IMR-90 (cell line): ENCODE measurements at regions not wholly inside any gene's neighbourhood (a gene's known extent, or its start where the extent isn't known, plus 50 kb on each side); places are given as distances from the start of the nearest gene placed in this dataset.

Experiments used
- ATAC-seq: fragments of 200-7000 bp; cut with Tn5 transposase; 2 replicates; pipeline ENCODE4 v1.9.1; 2020; ENCODE audit warnings: low read depth, mild to moderate bottlenecking, moderate library complexity
- BruUV-seq: library from RNA; stranded (reverse); fragments of 400-500 nt; replicated peaks from 2 replicates; lab custom pipeline; 2021; lab: Mats Ljungman, UMichigan
- CTCF ChIA-PET: fragments of 300-600 bp; formaldehyde crosslinking; extraction: SDS; loops from one replicate; lab custom pipeline; 2021; ENCODE audit warnings: antibody characterized with exemption; lab: Yijun Ruan, JAX
- POLR2A ChIA-PET: fragments of 300-600 bp; sonication (Branson Sonifier 250); formaldehyde crosslinking; loops from one replicate; lab custom pipeline; 2022; ENCODE audit warnings: antibody characterized with exemption; ENCODE audit not compliant: unreplicated experiment; lab: Charles Lee
- DNase-seq: peaks from one replicate; pipeline ENCODE4 v3.0.0; 2013
- H2AFZ ChIP-seq: replicated peaks from 2 replicates; pipeline ENCODE3; 2013; ENCODE audit warnings: low read length, mild to moderate bottlenecking; ENCODE audit not compliant: poor library complexity
- H2AK5ac ChIP-seq: 2 replicates; pipeline ENCODE4 v1.6.1; 2013; ENCODE audit warnings: low read depth, low read length, inconsistent platforms
- H2AK9ac ChIP-seq: replicated peaks from 2 replicates; pipeline ENCODE3; 2013; ENCODE audit warnings: mild to moderate bottlenecking, low read depth, low read length, moderate library complexity; ENCODE audit not compliant: poor library complexity
- H2BK120ac ChIP-seq: 2 replicates; pipeline ENCODE4 v1.6.1; 2013; ENCODE audit warnings: low read depth, low read length, inconsistent platforms
- H2BK15ac ChIP-seq: 3 replicates; pipeline ENCODE4 v1.6.1; 2013; ENCODE audit warnings: low read depth, low read length, inconsistent platforms
- H2BK20ac ChIP-seq: 2 replicates; pipeline ENCODE4 v1.6.1; 2013; ENCODE audit warnings: low read depth, mild to moderate bottlenecking, inconsistent platforms, low read length, moderate library complexity
- H2BK5ac ChIP-seq: 2 replicates; pipeline ENCODE4 v1.6.1; 2013; ENCODE audit warnings: mild to moderate bottlenecking, low read depth, low read length, inconsistent platforms; ENCODE audit not compliant: poor library complexity, severe bottlenecking
- H3K14ac ChIP-seq: replicated peaks from 2 replicates; pipeline ENCODE4 v1.6.1; 2013; ENCODE audit warnings: low read depth, low read length, inconsistent platforms
- H3K18ac ChIP-seq: 2 replicates; pipeline ENCODE4 v1.6.1; 2013; ENCODE audit warnings: low read depth, low read length, control low read depth
- H3K23ac ChIP-seq: 2 replicates; pipeline ENCODE4 v1.6.1; 2013; ENCODE audit warnings: low read depth, low read length, inconsistent platforms
- H3K27ac ChIP-seq: 2 replicates; pipeline ENCODE4 v1.5.1; 2013; ENCODE audit warnings: mild to moderate bottlenecking, control low read depth, low read length; ENCODE audit not compliant: insufficient read depth
- H3K27me3 ChIP-seq: 2 replicates; pipeline ENCODE4 v1.6.1; 2013; ENCODE audit warnings: low read length; ENCODE audit not compliant: control insufficient read depth, insufficient read depth
- H3K36me3 ChIP-seq: 2 replicates; pipeline ENCODE4 v1.6.1; 2013; ENCODE audit warnings: low read length, mixed read lengths; ENCODE audit not compliant: control insufficient read depth, insufficient read depth
- H3K4ac ChIP-seq: 2 replicates; pipeline ENCODE4 v1.6.1; 2013; ENCODE audit warnings: low read depth, low read length, inconsistent platforms
- H3K4me1 ChIP-seq: 2 replicates; pipeline ENCODE4 v1.6.1; 2013; ENCODE audit warnings: low read length, mixed read lengths; ENCODE audit not compliant: control insufficient read depth, insufficient read depth
- H3K4me2 ChIP-seq: 2 replicates; pipeline ENCODE4 v1.6.1; 2013; ENCODE audit warnings: low read depth, mild to moderate bottlenecking, control low read depth, low read length, moderate library complexity
- H3K4me3 ChIP-seq: 2 replicates; pipeline ENCODE4 v1.5.1; 2013; ENCODE audit warnings: low read depth, mild to moderate bottlenecking, control low read depth, low read length, moderate library complexity; ENCODE audit not compliant: insufficient read depth
- H3K56ac ChIP-seq: 2 replicates; pipeline ENCODE4 v1.6.1; 2013; ENCODE audit warnings: low read length, inconsistent platforms; ENCODE audit not compliant: insufficient read depth; ENCODE audit errors: extremely low read depth
- H3K79me1 ChIP-seq, 2 experiments: 2 replicates each; pipeline ENCODE4 v1.6.1; 2013; ENCODE audit warnings: low read length in 2 of 2, inconsistent platforms in 1 of 2, low read depth in 1 of 2
- H3K9ac ChIP-seq: 2 replicates; pipeline ENCODE4 v1.6.1; 2013; ENCODE audit warnings: low read depth, low read length, control low read depth
- H3K9me1 ChIP-seq: 2 replicates; pipeline ENCODE4 v1.6.1; 2013; ENCODE audit warnings: low read length, inconsistent platforms; ENCODE audit not compliant: insufficient read depth
- H3K9me3 ChIP-seq: 2 replicates; pipeline ENCODE4 v1.6.1; 2013; ENCODE audit warnings: low read length; ENCODE audit not compliant: control insufficient read depth, insufficient read depth
- H4K20me1 ChIP-seq: 2 replicates; pipeline ENCODE4 v1.6.1; 2013; ENCODE audit warnings: low read length, inconsistent platforms; ENCODE audit not compliant: insufficient read depth
- H4K5ac ChIP-seq: 2 replicates; pipeline ENCODE4 v1.6.1; 2013; ENCODE audit warnings: mild to moderate bottlenecking, low read depth, low read length, control low read depth
- H4K8ac ChIP-seq, 2 experiments: 2 replicates each; pipeline ENCODE4 v1.6.1; 2013; ENCODE audit warnings: low read depth in 2 of 2, low read length in 2 of 2, control low read depth in 1 of 2, inconsistent platforms in 1 of 2
- H4K91ac ChIP-seq: 2 replicates; pipeline ENCODE4 v1.6.1; 2013; ENCODE audit warnings: low read depth, low read length, inconsistent platforms; ENCODE audit not compliant: insufficient read depth
- BHLHE40 ChIP-seq: fragments of 150-350 bp; IDR thresholded peaks from 2 replicates; pipeline ENCODE4 v1.6.1; 2016; ENCODE audit warnings: mild to moderate bottlenecking, low read depth, low read length
- CEBPB ChIP-seq: IDR thresholded peaks from 2 replicates; pipeline ENCODE4 v1.6.1; 2012; ENCODE audit warnings: low read depth, low read length, improper control_type of control experiment
- CHD1 ChIP-seq: IDR thresholded peaks from 2 replicates; pipeline ENCODE4 v1.6.1; 2012; ENCODE audit warnings: low read depth, low read length, improper control_type of control experiment
- ELK1 ChIP-seq: fragments of 150-350 bp; IDR thresholded peaks from 2 replicates; pipeline ENCODE4 v1.6.1; 2016; ENCODE audit warnings: low read depth, mild to moderate bottlenecking, low read length, moderate library complexity, borderline replicate concordance
- FOS ChIP-seq: fragments of 150-350 bp; IDR thresholded peaks from 2 replicates; pipeline ENCODE4 v1.6.1; 2016; ENCODE audit warnings: low read depth, low read length
- MAFK ChIP-seq: IDR thresholded peaks from 2 replicates; pipeline ENCODE4 v1.6.1; 2012; ENCODE audit warnings: low read depth, low read length, improper control_type of control experiment
- MAZ ChIP-seq: IDR thresholded peaks from 2 replicates; pipeline ENCODE4 v1.6.1; 2012; ENCODE audit warnings: low read depth, mild to moderate bottlenecking, low read length, improper control_type of control experiment, moderate library complexity, borderline replicate concordance
- MXI1 ChIP-seq: IDR thresholded peaks from 2 replicates; pipeline ENCODE4 v1.6.1; 2012; ENCODE audit warnings: low read depth, mild to moderate bottlenecking, low read length, moderate library complexity, borderline replicate concordance
- NFE2L2 ChIP-seq: fragments of 150-350 bp; IDR thresholded peaks from 2 replicates; pipeline ENCODE4 v1.6.1; 2016; ENCODE audit warnings: low read depth, mild to moderate bottlenecking, low read length
- POLR2A ChIP-seq: IDR thresholded peaks from 2 replicates; pipeline ENCODE4 v1.6.1; 2012; ENCODE audit warnings: mild to moderate bottlenecking, low read depth, low read length
- RAD21 ChIP-seq: IDR thresholded peaks from 2 replicates; pipeline ENCODE4 v1.6.1; 2012; ENCODE audit warnings: low read length, improper control_type of control experiment
- RFX5 ChIP-seq: IDR thresholded peaks from 2 replicates; pipeline ENCODE4 v1.8.0; 2012; ENCODE audit warnings: low read depth, mild to moderate bottlenecking, low read length, moderate library complexity
- USF2 ChIP-seq: fragments of 150-350 bp; IDR thresholded peaks from 2 replicates; pipeline ENCODE4 v1.6.1; 2017; ENCODE audit warnings: mild to moderate bottlenecking, antibody characterized with exemption, low read length, low read depth
- WGBS, 2 experiments: methylation state at CpG; one replicate each; pipeline versions ENCODE4 v1.1.5 to v1.1.7; 2013; ENCODE audit warnings: missing lambda C conversion rate in 2 of 2; ENCODE audit not compliant: insufficient read length in 1 of 2; ENCODE audit errors: extremely low coverage in 2 of 2; 5-methylcytosine and 5-hydroxymethylcytosine counted together
- dilution Hi-C: fragments of 300-500 bp; cut with HindIII; formaldehyde crosslinking; loops from one replicate; pipeline ENCODE4 v1.14.3; 2018; ENCODE audit warnings: low sequenced_read_pairs; ENCODE audit not compliant: unreplicated experiment
- in situ Hi-C: fragments of 300-500 bp; cut with MboI; formaldehyde crosslinking; loops from 3 replicates; pipeline ENCODE4 v1.14.3; 2019; ENCODE audit warnings: low sequenced_read_pairs, inconsistent platforms, mixed read lengths
- intact Hi-C: fragments of 100-400 bp; cut with micrococcal nuclease; formaldehyde crosslinking; loops from 2 replicates; pipeline ENCODE4 v1.10.0; 2022
- TF ChIP-seq, protein P1 (sequence below): conservative IDR thresholded peaks from 2 replicates; pipeline ENCODE4 v1.5.1; 2012; ENCODE audit warnings: mild to moderate bottlenecking, low read depth, low read length, improper control_type of control experiment

- intact Hi-C loops (no loop called here), in situ Hi-C loops (no loop called here), dilution Hi-C loops (no loop called here)
- Histone ChIP-seq H2AK9ac (no peak overlapping the region), H3K4me3 (no peak overlapping the region), H4K20me1 (no peaks in the 10 kb centered on the region), H3K18ac (no peak overlapping the region), H3K27me3 (no peaks in the 10 kb centered on the region), H3K27ac (no peak overlapping the region), H3K9me1 (no peaks in the 10 kb centered on the region), H3K9ac (no peak overlapping the region), H3K4me1 (no peaks in the 10 kb centered on the region), H2BK20ac (no peak overlapping the region), H2AK5ac (no peak overlapping the region), H3K36me3 (no peaks in the 10 kb centered on the region), H3K56ac (no peak overlapping the region), H2AFZ (no peak overlapping the region), H2BK5ac (no peak overlapping the region), H3K9me3 (peaks cover 4% of the 10 kb centered on the region), H3K4ac (no peak overlapping the region), H3K79me1 (no peaks in the 10 kb centered on the region), H4K8ac (no peak overlapping the region), H2BK120ac (no peak overlapping the region), H3K23ac (no peak overlapping the region), H3K4me2 (no peak overlapping the region), H4K91ac (no peak overlapping the region), H3K14ac (no peak overlapping the region), H2BK15ac (no peak overlapping the region), H4K5ac (no peak overlapping the region)
- TF ChIP-seq CEBPB (no peak), RFX5 (no peak), NFE2L2 (no peak), USF2 (no peak), RAD21 (no peak), MXI1 (no peak), POLR2A (no peak), CHD1 (no peak), MAFK (no peak), BHLHE40 (no peak), MAZ (no peak), FOS (no peak), ELK1 (no peak)
- TF ChIP-seq, protein P1, sequence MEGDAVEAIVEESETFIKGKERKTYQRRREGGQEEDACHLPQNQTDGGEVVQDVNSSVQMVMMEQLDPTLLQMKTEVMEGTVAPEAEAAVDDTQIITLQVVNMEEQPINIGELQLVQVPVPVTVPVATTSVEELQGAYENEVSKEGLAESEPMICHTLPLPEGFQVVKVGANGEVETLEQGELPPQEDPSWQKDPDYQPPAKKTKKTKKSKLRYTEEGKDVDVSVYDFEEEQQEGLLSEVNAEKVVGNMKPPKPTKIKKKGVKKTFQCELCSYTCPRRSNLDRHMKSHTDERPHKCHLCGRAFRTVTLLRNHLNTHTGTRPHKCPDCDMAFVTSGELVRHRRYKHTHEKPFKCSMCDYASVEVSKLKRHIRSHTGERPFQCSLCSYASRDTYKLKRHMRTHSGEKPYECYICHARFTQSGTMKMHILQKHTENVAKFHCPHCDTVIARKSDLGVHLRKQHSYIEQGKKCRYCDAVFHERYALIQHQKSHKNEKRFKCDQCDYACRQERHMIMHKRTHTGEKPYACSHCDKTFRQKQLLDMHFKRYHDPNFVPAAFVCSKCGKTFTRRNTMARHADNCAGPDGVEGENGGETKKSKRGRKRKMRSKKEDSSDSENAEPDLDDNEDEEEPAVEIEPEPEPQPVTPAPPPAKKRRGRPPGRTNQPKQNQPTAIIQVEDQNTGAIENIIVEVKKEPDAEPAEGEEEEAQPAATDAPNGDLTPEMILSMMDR, result no peak
- POLR2A ChIA-PET, result no interaction called here
- WGBS, 2 experiments, result no CpG with 5 or more reads among the region's 3 CpGs
- BruUV-seq, result no TSS peak
- DNase-seq, result no peak
- no peak for ATAC-seq
- CTCF ChIA-PET, result no interaction called here
Observed at GRCh38 chr5:166346726-166347374, 1944.6 kb upstream of the WWC1 start.
